Cardiac fibroblast (primary cell): ENCODE measurements at regions not wholly inside any gene's neighbourhood (a gene's known extent, or its start where the extent isn't known, plus 50 kb on each side); places are given as distances from the start of the nearest gene placed in this dataset.
A peak's percentile ranks its signal among the peaks of the same experiment; 100 is the strongest.

Source experiments
- DNase-seq, 2 donors: peaks; one replicate each; pipeline versions ENCODE4 v3.0.0 to v3.0.0-alpha.2; 2010; ENCODE audit warnings: low read depth in 2 of 2
- H3K4me3 ChIP-seq, 2 donors: replicated peaks in 1 of 2; 1 replicate in 1 of 2; 2 replicates in 1 of 2; pipeline ENCODE4 v1.5.1; 2011; ENCODE audit warnings: low read depth in 2 of 2, low read length in 2 of 2, mild to moderate bottlenecking in 2 of 2, moderate library complexity in 1 of 2
- TF ChIP-seq, protein P1 (sequence below): IDR thresholded peaks from one replicate; pipeline ENCODE4 v1.5.1; 2011; ENCODE audit warnings: low read depth, mild to moderate bottlenecking, low read length, inconsistent platforms

DNA sequence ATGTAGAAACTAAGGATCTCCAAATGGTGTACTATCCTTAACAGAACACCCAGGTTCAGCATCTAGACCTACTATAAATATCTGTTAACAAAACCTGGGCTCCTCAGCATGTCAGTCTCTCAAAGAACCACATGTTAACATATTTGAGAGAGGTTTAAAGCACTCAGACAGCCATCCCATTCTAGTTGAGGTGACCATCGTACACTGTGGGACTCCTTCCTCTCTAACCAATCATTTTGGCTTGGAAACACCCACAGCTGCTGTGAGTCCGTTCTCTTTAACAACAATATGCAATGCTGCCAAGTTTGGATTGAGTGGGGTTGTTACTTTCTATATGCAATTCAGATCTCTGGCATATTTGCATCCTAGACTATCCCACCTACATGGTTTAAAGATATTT, 105.8 kb downstream of the MRPL39 start:
- no peak overlapping the region for H3K4me3 ChIP-seq
- TF ChIP-seq, protein P1, sequence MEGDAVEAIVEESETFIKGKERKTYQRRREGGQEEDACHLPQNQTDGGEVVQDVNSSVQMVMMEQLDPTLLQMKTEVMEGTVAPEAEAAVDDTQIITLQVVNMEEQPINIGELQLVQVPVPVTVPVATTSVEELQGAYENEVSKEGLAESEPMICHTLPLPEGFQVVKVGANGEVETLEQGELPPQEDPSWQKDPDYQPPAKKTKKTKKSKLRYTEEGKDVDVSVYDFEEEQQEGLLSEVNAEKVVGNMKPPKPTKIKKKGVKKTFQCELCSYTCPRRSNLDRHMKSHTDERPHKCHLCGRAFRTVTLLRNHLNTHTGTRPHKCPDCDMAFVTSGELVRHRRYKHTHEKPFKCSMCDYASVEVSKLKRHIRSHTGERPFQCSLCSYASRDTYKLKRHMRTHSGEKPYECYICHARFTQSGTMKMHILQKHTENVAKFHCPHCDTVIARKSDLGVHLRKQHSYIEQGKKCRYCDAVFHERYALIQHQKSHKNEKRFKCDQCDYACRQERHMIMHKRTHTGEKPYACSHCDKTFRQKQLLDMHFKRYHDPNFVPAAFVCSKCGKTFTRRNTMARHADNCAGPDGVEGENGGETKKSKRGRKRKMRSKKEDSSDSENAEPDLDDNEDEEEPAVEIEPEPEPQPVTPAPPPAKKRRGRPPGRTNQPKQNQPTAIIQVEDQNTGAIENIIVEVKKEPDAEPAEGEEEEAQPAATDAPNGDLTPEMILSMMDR, result no peak
- no peak for DNase-seq

DNA sequence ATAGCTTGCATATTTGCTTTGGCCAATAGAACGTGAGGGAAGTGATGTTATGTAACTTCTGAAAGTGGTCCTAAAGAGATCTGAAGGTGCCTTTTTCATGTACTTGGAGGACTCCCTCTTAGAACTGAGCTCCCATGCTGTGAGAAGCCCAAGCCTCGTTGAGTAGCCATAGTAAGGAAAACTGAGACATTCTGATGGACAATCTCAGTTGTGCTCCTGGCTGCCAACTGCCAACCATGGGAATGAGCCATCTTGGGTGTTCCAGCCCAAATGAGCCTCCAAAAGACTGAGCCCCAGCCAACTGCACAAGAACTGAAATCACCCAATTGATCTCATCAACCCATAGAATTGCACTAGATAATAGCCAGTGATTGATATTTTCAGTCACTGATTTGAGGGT, 106.7 kb downstream of the MRPL39 start:
- H3K4me3 ChIP-seq, result no peak overlapping the region
- no peak for DNase-seq
- TF ChIP-seq, protein P1, result no peak

DNA sequence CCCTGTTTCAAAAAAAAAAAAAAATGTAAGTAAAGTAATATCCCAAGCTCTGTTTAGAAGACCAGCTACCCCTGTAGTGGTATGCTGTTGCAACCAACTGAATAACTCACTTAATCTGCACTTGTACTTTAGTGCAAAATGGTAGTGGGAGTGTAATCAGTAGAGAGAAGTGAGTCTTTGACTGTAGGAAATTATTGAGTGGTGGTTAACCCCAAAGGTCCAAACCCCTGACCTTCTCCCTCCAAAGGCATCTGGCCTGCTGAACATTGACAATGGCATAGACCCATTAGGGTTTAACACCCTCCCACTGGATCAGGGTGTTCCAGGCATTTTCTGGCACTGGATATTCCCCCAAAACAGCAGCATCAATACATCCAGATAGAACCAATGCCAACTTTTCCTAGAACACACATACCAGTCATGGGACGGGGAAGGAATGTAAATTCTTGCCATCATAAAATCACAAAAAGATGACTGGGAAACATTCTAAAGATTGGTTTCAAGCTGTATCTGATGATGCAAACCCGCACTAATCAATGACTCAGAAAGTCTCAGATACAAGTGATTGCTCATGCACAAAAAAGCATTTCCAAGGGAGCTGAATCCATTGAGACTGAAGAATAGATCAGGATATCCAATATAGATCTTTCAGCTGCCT, 110.3 kb downstream of the MRPL39 start:
- peak in 1 of 2 donors; percentile 4 for DNase-seq
- TF ChIP-seq, protein P1, result no peak
- H3K4me3 ChIP-seq, result no peak overlapping the region

DNA sequence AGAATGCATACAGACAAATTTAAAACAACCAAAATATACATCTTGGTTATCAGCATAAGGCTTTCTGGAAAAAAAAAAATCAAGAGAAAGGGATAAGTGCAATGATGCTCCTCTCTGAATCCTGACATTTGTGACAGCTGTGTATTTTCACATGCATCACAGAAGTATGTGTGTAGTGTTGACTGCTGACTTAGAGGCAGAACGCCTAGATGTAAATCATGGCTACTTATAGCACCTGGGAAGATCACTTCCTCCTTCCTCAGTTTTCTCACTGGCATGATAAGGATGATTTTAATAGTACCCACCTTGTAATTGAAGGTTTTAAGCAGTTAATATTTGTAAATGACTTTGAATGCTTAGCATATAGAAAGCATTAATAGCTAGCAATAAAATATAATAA, 112.5 kb downstream of the MRPL39 start:
- H3K4me3 ChIP-seq, result no peak overlapping the region
- no peak for DNase-seq
- TF ChIP-seq, protein P1, result no peak

DNA sequence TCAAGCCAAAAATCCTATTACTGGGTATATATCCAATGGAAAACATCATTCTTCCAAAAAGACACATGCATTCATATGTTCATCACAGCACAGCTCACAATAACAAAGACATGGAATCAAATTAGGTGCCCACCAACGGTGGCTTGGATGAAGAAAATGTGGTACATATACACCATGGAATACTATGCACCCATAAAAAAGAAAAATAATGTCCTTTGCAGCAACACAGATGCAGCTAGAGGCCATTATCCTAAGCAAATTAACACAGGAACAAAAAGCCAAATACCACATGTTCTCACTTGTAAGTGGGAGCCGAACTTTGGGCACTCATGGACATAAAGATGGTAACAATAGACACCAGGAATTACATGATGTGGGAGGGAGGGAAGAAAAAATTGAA, 113.6 kb downstream of the MRPL39 start:
- no peak for DNase-seq
- TF ChIP-seq, protein P1, result no peak
- no peak overlapping the region for H3K4me3 ChIP-seq

DNA sequence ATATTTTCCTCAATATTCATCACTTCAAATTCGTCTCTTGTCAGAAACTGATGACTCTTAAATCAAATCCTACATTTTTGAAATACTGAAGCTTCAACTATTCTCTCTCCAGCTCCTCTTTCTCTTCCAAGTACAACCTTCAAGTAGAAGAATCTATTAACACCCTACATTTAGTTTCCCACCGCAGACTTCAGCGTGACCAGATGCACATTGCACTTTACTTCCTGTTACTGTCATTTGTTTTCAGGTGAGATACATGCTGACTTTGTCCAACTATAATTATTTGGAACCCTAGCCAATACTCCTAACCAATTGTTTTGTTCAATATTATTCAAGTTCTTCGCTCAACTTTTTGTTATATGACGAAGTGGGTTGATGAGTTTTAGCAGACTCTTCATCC, 116.0 kb downstream of the MRPL39 start:
- TF ChIP-seq, protein P1, result no peak
- no peak for DNase-seq
- no peak overlapping the region for H3K4me3 ChIP-seq

DNA sequence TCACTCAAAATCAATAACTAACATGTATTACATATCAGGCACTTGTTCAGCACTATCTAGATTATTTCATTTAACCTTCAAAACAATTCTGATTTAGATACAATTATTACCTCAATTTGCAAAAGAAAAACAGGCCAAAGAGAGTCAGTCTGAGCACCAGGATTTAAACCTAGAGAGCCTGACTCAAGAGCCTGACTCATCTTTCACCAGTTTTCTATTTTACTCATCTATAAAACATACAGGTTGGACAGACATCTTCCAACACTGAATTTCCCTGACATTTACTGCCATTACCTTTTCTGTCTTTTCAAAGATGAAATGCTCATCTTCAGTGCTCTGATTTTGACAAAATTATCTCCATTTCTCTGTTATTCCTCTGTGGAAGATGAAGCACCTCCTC, 116.5 kb downstream of the MRPL39 start:
- DNase-seq, result no peak
- H3K4me3 ChIP-seq, result no peak overlapping the region
- TF ChIP-seq, protein P1, result no peak
